SK-N-SH (cell line): ENCODE measurements at regions not wholly inside any gene's neighbourhood (a gene's known extent, or its start where the extent isn't known, plus 50 kb on each side); places are given as distances from the start of the nearest gene placed in this dataset.

Experiments
- CTCF ChIA-PET: fragments of 300-600, 350-600 bp; formaldehyde crosslinking; extraction: SDS; loops from one replicate; lab custom pipeline; 2021; lab: Yijun Ruan, JAX
- POLR2A ChIA-PET: fragments of 350-600 bp; sonication (Branson Sonifier 250); formaldehyde crosslinking; extraction: SDS; loops from one replicate; lab custom pipeline; 2020; ENCODE audit warnings: antibody characterized with exemption, inconsistent platforms; lab: Yijun Ruan, JAX
- DNase-seq: peaks from one replicate; pipeline ENCODE4 v3.0.0; 2012
- H2AFZ ChIP-seq: fragments of 200-600 bp; sonication (generic); 2 replicates; pipeline ENCODE4 v1.8.1; 2016; ENCODE audit warnings: antibody characterized with exemption, mild to moderate bottlenecking, low read depth
- H3F3A ChIP-seq: fragments of 200-600 bp; sonication (generic); replicated peaks from 2 replicates; pipeline ENCODE3; 2016; ENCODE audit warnings: antibody characterized with exemption, mild to moderate bottlenecking; ENCODE audit not compliant: insufficient read depth
- H3K27ac ChIP-seq, 2 experiments: fragments of 200-500 bp in 1 of 2; fragments of 200-600 bp in 1 of 2; sonication (Bioruptor generic) in 1 of 2; sonication (generic), shearing (Covaris generic) in 1 of 2; 2 replicates each; pipeline versions ENCODE4 v1.5.1 to v1.6.1; 2014 to 2016; ENCODE audit warnings: low read depth in 2 of 2, inconsistent platforms in 1 of 2, low read length in 1 of 2, mild to moderate bottlenecking in 1 of 2, mixed read lengths in 1 of 2
- H3K27me3 ChIP-seq: fragments of 200-600 bp; sonication (generic), shearing (Covaris generic); 2 replicates; pipeline ENCODE4 v1.6.1; 2016; ENCODE audit warnings: mixed run types; ENCODE audit not compliant: insufficient read depth
- H3K36me3 ChIP-seq, 2 experiments: fragments of 200-500 bp in 1 of 2; fragments of 200-600 bp in 1 of 2; sonication (Bioruptor generic) in 1 of 2; sonication (generic) in 1 of 2; replicated peaks in 1 of 2; 2 replicates each; pipeline versions ENCODE3 to v1.5.1; 2014 to 2016; ENCODE audit warnings: low read length in 1 of 2, mild to moderate bottlenecking in 1 of 2; ENCODE audit not compliant: insufficient read depth in 2 of 2, control insufficient read depth in 1 of 2
- H3K4me1 ChIP-seq, 2 experiments: fragments of 200-500 bp in 1 of 2; fragments of 200-600 bp in 1 of 2; sonication (Bioruptor generic) in 1 of 2; sonication (generic), shearing (Covaris generic) in 1 of 2; 2 replicates each; pipeline versions ENCODE4 v1.5.1 to v1.6.1; 2014 to 2016; ENCODE audit warnings: low read depth in 1 of 2, low read length in 1 of 2, mixed run types in 1 of 2; ENCODE audit not compliant: insufficient read depth in 2 of 2, control insufficient read depth in 1 of 2
- H3K4me2 ChIP-seq: fragments of 200-600 bp; sonication (generic), shearing (Covaris generic); 2 replicates; pipeline ENCODE4 v1.6.1; 2017; ENCODE audit warnings: mixed run types
- H3K4me3 ChIP-seq, 2 experiments: fragments of 200-500 bp in 1 of 2; fragments of 200-600 bp in 1 of 2; sonication (Bioruptor generic) in 1 of 2; sonication (generic), shearing (Covaris generic) in 1 of 2; 2 replicates each; pipeline versions ENCODE4 v1.5.1 to v1.8.1; 2014 to 2016; ENCODE audit warnings: low read depth in 2 of 2, inconsistent platforms in 1 of 2, low read length in 1 of 2, mild to moderate bottlenecking in 1 of 2, mixed read lengths in 1 of 2, moderate library complexity in 1 of 2
- H3K79me2 ChIP-seq: fragments of 200-600 bp; sonication (generic); 2 replicates; pipeline ENCODE4 v1.8.1; 2017; ENCODE audit warnings: mild to moderate bottlenecking; ENCODE audit not compliant: insufficient read depth
- H3K9ac ChIP-seq: fragments of 200-600 bp; sonication (generic); 2 replicates; pipeline ENCODE4 v1.6.1; 2017; ENCODE audit warnings: mixed run types
- H3K9me2 ChIP-seq: fragments of 200-600 bp; sonication (generic); 2 replicates; pipeline ENCODE4 v1.6.1; 2017; ENCODE audit warnings: mixed run types
- H3K9me3 ChIP-seq: fragments of 200-600 bp; sonication (generic); 2 replicates; pipeline ENCODE4 v1.6.1; 2017; ENCODE audit warnings: mixed run types, mild to moderate bottlenecking, moderate library complexity
- H4K20me1 ChIP-seq: fragments of 200-600 bp; sonication (generic); 2 replicates; pipeline ENCODE4 v1.6.1; 2017; ENCODE audit warnings: mild to moderate bottlenecking, mixed run types; ENCODE audit not compliant: insufficient read depth
- ELF1 ChIP-seq: IDR thresholded peaks from 2 replicates; pipeline ENCODE4 v1.4.0; 2012
- EP300 ChIP-seq, 2 experiments: IDR thresholded peaks; 2 replicates each; pipeline versions ENCODE4 v1.4.0 to v1.6.1; 2012; ENCODE audit warnings: borderline replicate concordance in 1 of 2, low read depth in 1 of 2, low read length in 1 of 2
- EZH2phosphoT487 ChIP-seq: fragments of 200-600 bp; sonication (generic); IDR thresholded peaks from 2 replicates; pipeline ENCODE4 v1.6.1; 2017; ENCODE audit warnings: low read depth, mixed run types, mild to moderate bottlenecking, antibody characterized with exemption, moderate library complexity, borderline replicate concordance
- FOXJ3 ChIP-seq: sonication (generic); formaldehyde crosslinking; IDR thresholded peaks from 2 replicates; pipeline ENCODE4 v1.5.1; 2020; ENCODE audit warnings: mild to moderate bottlenecking, missing genetic modification reagents
- JUND ChIP-seq: IDR thresholded peaks from 2 replicates; pipeline ENCODE4 v1.4.0; 2012
- MEF2A ChIP-seq: IDR thresholded peaks from 2 replicates; pipeline ENCODE4 v1.4.0; 2012; ENCODE audit warnings: low read depth, borderline replicate concordance
- MXI1 ChIP-seq: IDR thresholded peaks from 2 replicates; pipeline ENCODE4 v1.6.1; 2012; ENCODE audit warnings: mild to moderate bottlenecking, low read depth, low read length, improper control_type of control experiment
- POLR2AphosphoS5 ChIP-seq: IDR thresholded peaks from 2 replicates; pipeline ENCODE4 v1.6.1; 2012; ENCODE audit warnings: low read depth, low read length
- RAD21 ChIP-seq: IDR thresholded peaks from 2 replicates; pipeline ENCODE4 v1.6.1; 2012; ENCODE audit warnings: mild to moderate bottlenecking, low read length
- RCOR1 ChIP-seq: fragments of 150-350 bp; IDR thresholded peaks from 2 replicates; pipeline ENCODE4 v1.6.1; 2017; ENCODE audit warnings: antibody characterized with exemption, low read length
- SIN3A ChIP-seq: IDR thresholded peaks from 2 replicates; pipeline ENCODE4 v1.6.1; 2012; ENCODE audit warnings: low read depth, mild to moderate bottlenecking, low read length, moderate library complexity, borderline replicate concordance
- SMC3 ChIP-seq: IDR thresholded peaks from 2 replicates; pipeline ENCODE4 v1.6.1; 2012; ENCODE audit warnings: low read depth, low read length, improper control_type of control experiment
- TEAD4 ChIP-seq: IDR thresholded peaks from 2 replicates; pipeline ENCODE4 v1.4.0; 2012; ENCODE audit warnings: mild to moderate bottlenecking, borderline replicate concordance; ENCODE audit not compliant: insufficient read depth
- WGBS: methylation state at CpG from one replicate; pipeline ENCODE4 v1.1.6; 2017; ENCODE audit warnings: low lambda C conversion rate; 5-methylcytosine and 5-hydroxymethylcytosine counted together
- TF ChIP-seq, protein P1 (sequence below): IDR thresholded peaks from 2 replicates; pipeline ENCODE4 v1.4.0; 2012; ENCODE audit warnings: low read depth, borderline replicate concordance
- TF ChIP-seq, protein P2 (sequence below): IDR thresholded peaks from 2 replicates; pipeline ENCODE4; 2012
- TF ChIP-seq, protein P3 (sequence below): fragments of 150-350 bp; IDR thresholded peaks from 2 replicates; pipeline ENCODE4 v1.6.1; 2016; ENCODE audit warnings: mild to moderate bottlenecking, low read depth, low read length
- TF ChIP-seq, protein P4 (sequence below): IDR thresholded peaks from 2 replicates; pipeline ENCODE4 v1.4.0; 2012; ENCODE audit warnings: low read depth, borderline replicate concordance

DNA sequence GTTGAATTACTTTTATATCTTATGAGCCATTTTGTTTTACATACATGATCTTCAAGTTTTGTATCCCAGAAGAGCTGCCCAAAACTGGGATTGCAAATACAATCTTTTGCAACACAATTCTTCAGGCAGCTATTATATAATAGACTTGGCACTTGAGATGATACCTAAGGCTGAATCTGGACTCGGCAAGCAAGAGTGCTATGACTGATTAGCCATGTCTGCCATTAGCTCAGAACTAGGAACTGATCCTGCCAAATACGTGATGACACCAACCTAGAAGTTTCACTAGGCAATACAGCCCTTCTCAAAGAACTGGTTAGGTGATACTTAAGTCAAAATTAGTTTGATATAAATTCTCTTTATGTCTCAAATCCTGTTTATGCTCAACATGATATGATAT is 619.6 kb downstream of the CPS1 start:
- no peaks in the 10 kb centered on the region for H3K27me3 ChIP-seq
- H3K9me3 ChIP-seq = no peaks in the 10 kb centered on the region
- H3K4me1 ChIP-seq = no peaks in the 10 kb centered on the region
- ChIA-PET POLR2A (no interaction called here), CTCF (interaction anchor here (0.6 to 2.2 kb wide), 3 partner anchors 17 to 186 kb away, joined by 3 to 8 read pairs (median 4); no protein-coding TSS in a partner anchor)
- H3F3A ChIP-seq = no peaks in the 10 kb centered on the region
- no peak overlapping the region for H2AFZ ChIP-seq
- DNase-seq = no peak
- H3K4me2 ChIP-seq = no peak overlapping the region
- no peaks in the 10 kb centered on the region for H4K20me1 ChIP-seq
- no peak overlapping the region for H3K4me3 ChIP-seq
- H3K27ac ChIP-seq = no peak overlapping the region
- WGBS = 38% methylated on average over 2 of the region's 2 CpGs
- H3K79me2 ChIP-seq = no peaks in the 10 kb centered on the region
- H3K36me3 ChIP-seq = no peaks in the 10 kb centered on the region
- no peaks in the 10 kb centered on the region for H3K9me2 ChIP-seq
- TF ChIP-seq, protein P1, sequence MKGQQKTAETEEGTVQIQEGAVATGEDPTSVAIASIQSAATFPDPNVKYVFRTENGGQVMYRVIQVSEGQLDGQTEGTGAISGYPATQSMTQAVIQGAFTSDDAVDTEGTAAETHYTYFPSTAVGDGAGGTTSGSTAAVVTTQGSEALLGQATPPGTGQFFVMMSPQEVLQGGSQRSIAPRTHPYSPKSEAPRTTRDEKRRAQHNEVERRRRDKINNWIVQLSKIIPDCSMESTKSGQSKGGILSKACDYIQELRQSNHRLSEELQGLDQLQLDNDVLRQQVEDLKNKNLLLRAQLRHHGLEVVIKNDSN = no peak
- TF ChIP-seq POLR2AphosphoS5 (no peak), JUND (no peak), EZH2phosphoT487 (no peak), EP300 (IDR thresholded peaks at IDR 0.05; ENCODE audit: borderline replicate concordance in 1 of 2, low read depth in 1 of 2, low read length in 1 of 2) (no peak), MXI1 (no peak), MEF2A (no peak), SIN3A (no peak), RCOR1 (no peak), RAD21 (no peak), SMC3 (no peak), TEAD4 (no peak), FOXJ3 (no peak), ELF1 (no peak)
- TF ChIP-seq, protein P2, sequence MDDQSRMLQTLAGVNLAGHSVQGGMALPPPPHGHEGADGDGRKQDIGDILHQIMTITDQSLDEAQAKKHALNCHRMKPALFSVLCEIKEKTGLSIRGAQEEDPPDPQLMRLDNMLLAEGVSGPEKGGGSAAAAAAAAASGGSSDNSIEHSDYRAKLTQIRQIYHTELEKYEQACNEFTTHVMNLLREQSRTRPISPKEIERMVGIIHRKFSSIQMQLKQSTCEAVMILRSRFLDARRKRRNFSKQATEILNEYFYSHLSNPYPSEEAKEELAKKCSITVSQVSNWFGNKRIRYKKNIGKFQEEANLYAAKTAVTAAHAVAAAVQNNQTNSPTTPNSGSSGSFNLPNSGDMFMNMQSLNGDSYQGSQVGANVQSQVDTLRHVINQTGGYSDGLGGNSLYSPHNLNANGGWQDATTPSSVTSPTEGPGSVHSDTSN = no peak
- TF ChIP-seq, protein P3, sequence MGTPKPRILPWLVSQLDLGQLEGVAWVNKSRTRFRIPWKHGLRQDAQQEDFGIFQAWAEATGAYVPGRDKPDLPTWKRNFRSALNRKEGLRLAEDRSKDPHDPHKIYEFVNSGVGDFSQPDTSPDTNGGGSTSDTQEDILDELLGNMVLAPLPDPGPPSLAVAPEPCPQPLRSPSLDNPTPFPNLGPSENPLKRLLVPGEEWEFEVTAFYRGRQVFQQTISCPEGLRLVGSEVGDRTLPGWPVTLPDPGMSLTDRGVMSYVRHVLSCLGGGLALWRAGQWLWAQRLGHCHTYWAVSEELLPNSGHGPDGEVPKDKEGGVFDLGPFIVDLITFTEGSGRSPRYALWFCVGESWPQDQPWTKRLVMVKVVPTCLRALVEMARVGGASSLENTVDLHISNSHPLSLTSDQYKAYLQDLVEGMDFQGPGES = no peak
- TF ChIP-seq, protein P4, sequence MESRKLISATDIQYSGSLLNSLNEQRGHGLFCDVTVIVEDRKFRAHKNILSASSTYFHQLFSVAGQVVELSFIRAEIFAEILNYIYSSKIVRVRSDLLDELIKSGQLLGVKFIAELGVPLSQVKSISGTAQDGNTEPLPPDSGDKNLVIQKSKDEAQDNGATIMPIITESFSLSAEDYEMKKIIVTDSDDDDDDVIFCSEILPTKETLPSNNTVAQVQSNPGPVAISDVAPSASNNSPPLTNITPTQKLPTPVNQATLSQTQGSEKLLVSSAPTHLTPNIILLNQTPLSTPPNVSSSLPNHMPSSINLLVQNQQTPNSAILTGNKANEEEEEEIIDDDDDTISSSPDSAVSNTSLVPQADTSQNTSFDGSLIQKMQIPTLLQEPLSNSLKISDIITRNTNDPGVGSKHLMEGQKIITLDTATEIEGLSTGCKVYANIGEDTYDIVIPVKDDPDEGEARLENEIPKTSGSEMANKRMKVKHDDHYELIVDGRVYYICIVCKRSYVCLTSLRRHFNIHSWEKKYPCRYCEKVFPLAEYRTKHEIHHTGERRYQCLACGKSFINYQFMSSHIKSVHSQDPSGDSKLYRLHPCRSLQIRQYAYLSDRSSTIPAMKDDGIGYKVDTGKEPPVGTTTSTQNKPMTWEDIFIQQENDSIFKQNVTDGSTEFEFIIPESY = no peak
- no peak overlapping the region for H3K9ac ChIP-seq
